Adrenal gland (tissue), 9 donors: ENCODE measurements at regions not wholly inside any gene's neighbourhood (a gene's known extent, or its start where the extent isn't known, plus 50 kb on each side); places are given as distances from the start of the nearest gene placed in this dataset.

Experiments used
- DNase-seq, 7 donors: peaks; one replicate each; pipeline ENCODE4 v3.0.0-alpha.2; 2019 to 2020
- H3K27ac ChIP-seq, 5 donors: fragments of 200-600 bp; sonication (generic) in 4 of 5; 1 replicate in 3 of 5; 2 replicates in 2 of 5; pipeline versions ENCODE4 v1.5.1 to v1.8.0; 2016 to 2020; ENCODE audit warnings: mild to moderate bottlenecking in 1 of 5
- H3K27me3 ChIP-seq: fragments of 200-600 bp; 2 replicates; pipeline ENCODE4 v1.8.0; 2021
- H3K36me3 ChIP-seq, 2 donors: fragments of 200-600 bp; replicated peaks in 1 of 2; 1 replicate in 1 of 2; 2 replicates in 1 of 2; pipeline versions ENCODE4 v1.5.1 to v1.8.0; 2018 to 2022
- H3K4me1 ChIP-seq, 2 donors: fragments of 200-600 bp; replicated peaks in 1 of 2; 1 replicate in 1 of 2; 2 replicates in 1 of 2; pipeline versions ENCODE4 v1.5.1 to v1.8.0; 2018 to 2021
- H3K4me3 ChIP-seq, 4 donors: fragments of 200-600 bp; sonication (generic) in 3 of 4; one replicate each; pipeline ENCODE4 v1.5.1; 2016 to 2018
- H3K9me3 ChIP-seq, 3 donors: fragments of 200-600 bp; sonication (generic) in 1 of 3; replicated peaks in 1 of 3; 1 replicate in 2 of 3; 2 replicates in 1 of 3; pipeline versions ENCODE4 v1.5.1 to v1.8.0; 2016 to 2021
- POLR2A ChIP-seq, 2 donors: fragments of 450-650 bp; IDR thresholded peaks; one replicate each; pipeline ENCODE4 v1.6.1; 2017; ENCODE audit warnings: antibody characterized with exemption in 2 of 2, mild to moderate bottlenecking in 2 of 2, moderate library complexity in 1 of 2
- WGBS, 4 donors: extraction: QIAGEN DNeasy Blood & Tissue Kit in 2 of 4; methylation state at CpG; one replicate each; pipeline versions ENCODE4 v1.1.5 to v1.1.7; 2013 to 2017; 5-methylcytosine and 5-hydroxymethylcytosine counted together
- intact Hi-C, 2 donors: fragments of 100-400 bp; cut with DNase I; formaldehyde crosslinking; loops; one replicate each; pipeline versions ENCODE4 v1.14.1 to v1.15.0; 2022 to 2023
- TF ChIP-seq, protein P1 (sequence below), 6 experiments: fragments of 450-650 bp in 4 of 6; fragments of 200-600 bp in 2 of 6; sonication (generic) in 1 of 6; IDR thresholded peaks; 1 replicate in 5 of 6; 2 replicates in 1 of 6; pipeline versions ENCODE4 v1.5.1 to v1.8.0; 2016 to 2021; ENCODE audit warnings: antibody characterized with exemption in 6 of 6, mild to moderate bottlenecking in 2 of 6, moderate library complexity in 1 of 6
- donor health status: healthy with polysubstance abuse.
- donor health status: Bipolar disorder and iron deficiency.
- donor health status: DM: yes; HTN: yes; CAD: no.
- donor health status: DM: no; HTN: no; CAD: no.
- donor health status: DM: no; HTN: no; CAD: no.

DNA sequence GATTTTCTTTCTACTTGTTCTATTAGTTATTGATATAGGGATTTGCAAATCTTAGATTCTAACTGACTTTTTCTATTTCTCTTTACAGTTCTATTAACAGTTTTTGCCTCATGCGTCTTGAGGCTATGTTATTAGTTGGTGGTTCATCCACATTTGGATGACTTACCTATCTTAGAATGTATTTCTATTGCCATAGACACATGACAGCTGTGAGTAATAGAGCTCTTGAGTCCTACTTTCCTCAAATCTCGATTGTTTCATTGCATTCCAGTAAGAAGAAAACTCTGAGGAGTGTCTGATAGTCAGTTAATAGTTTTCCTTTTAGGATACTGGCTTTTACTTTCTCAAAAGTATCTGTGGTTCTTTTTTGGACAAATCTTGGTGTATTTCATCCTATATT, 241.4 kb upstream of the ZNF32 start:
- no peak for TF ChIP-seq POLR2A (IDR thresholded peaks at IDR 0.05)
- TF ChIP-seq, protein P1, sequence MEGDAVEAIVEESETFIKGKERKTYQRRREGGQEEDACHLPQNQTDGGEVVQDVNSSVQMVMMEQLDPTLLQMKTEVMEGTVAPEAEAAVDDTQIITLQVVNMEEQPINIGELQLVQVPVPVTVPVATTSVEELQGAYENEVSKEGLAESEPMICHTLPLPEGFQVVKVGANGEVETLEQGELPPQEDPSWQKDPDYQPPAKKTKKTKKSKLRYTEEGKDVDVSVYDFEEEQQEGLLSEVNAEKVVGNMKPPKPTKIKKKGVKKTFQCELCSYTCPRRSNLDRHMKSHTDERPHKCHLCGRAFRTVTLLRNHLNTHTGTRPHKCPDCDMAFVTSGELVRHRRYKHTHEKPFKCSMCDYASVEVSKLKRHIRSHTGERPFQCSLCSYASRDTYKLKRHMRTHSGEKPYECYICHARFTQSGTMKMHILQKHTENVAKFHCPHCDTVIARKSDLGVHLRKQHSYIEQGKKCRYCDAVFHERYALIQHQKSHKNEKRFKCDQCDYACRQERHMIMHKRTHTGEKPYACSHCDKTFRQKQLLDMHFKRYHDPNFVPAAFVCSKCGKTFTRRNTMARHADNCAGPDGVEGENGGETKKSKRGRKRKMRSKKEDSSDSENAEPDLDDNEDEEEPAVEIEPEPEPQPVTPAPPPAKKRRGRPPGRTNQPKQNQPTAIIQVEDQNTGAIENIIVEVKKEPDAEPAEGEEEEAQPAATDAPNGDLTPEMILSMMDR (IDR thresholded peaks at IDR 0.05), result no peak
- DNase-seq, result no peak
- Histone ChIP-seq H3K36me3 (no peaks in the 10 kb centered on the region), H3K4me1 (no peaks in the 10 kb centered on the region), H3K27me3 (no peaks in the 10 kb centered on the region), H3K4me3 (no peak overlapping the region), H3K27ac (no peak overlapping the region), H3K9me3 (no peaks in the 10 kb centered on the region)
- intact Hi-C loops, result no loop called here
- 48 to 59% (median 54%) methylated on average over 2 of the region's 2 CpGs for WGBS, 4 donors

DNA sequence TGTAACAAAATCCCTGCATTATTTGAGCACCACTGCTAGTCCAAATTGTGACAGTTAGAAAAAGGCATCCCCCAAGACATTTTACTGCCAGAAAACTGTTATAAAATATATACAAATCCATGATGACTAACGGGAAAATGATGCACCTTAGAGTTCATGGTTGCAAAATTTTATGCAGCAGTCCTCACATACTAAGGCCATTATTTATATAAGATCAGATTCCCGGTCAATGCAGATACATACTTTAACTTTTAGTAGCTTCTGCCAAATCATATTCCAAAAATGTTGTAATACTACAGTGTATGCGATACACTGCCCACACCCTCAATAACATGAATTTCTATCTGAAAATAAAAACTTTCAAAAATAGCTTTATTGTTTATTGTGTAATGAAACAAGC, 239.9 kb upstream of the ZNF32 start:
- TF ChIP-seq, protein P1 (IDR thresholded peaks at IDR 0.05), result no peak
- no peak for TF ChIP-seq POLR2A (IDR thresholded peaks at IDR 0.05)
- no peaks in the 10 kb centered on the region for H3K27me3 ChIP-seq
- no peak for DNase-seq
- H3K9me3 ChIP-seq, result no peaks in the 10 kb centered on the region
- H3K27ac ChIP-seq, result no peak overlapping the region
- no peaks in the 10 kb centered on the region for H3K36me3 ChIP-seq
- WGBS, 4 donors, result 62 to 68% (median 66%) methylated on average over 3 of the region's 3 CpGs
- intact Hi-C loops, result no loop called here
- no peak overlapping the region for H3K4me3 ChIP-seq
- H3K4me1 ChIP-seq, result no peaks in the 10 kb centered on the region

DNA sequence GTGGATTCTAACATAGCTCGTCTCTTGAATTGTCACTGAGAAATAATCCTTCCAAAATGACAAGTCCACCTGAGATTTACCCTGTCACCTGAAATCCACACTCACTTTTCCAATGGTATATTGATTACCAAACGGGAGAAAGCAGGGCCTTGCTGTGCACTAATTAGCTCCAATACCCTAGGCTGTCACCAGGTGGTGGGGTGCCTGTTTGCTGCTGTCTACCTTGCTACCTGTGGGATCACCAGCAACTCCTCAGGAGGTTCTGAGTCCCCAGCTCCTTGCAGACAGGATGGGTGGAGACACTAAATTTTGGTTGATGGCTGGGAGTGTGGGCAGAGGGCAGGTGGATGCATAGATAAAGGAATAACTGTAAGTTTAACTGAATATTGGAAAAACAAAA, 237.2 kb upstream of the ZNF32 start:
- Histone ChIP-seq H3K9me3 (no peaks in the 10 kb centered on the region), H3K27ac (no peak overlapping the region), H3K36me3 (no peaks in the 10 kb centered on the region), H3K27me3 (no peaks in the 10 kb centered on the region), H3K4me3 (no peak overlapping the region), H3K4me1 (no peaks in the 10 kb centered on the region)
- WGBS, 4 donors, result 64 to 86% (median 81%) methylated on average over 2 of the region's 2 CpGs
- intact Hi-C loops, result no loop called here
- DNase-seq, result no peak
- TF ChIP-seq POLR2A (IDR thresholded peaks at IDR 0.05), result no peak

DNA sequence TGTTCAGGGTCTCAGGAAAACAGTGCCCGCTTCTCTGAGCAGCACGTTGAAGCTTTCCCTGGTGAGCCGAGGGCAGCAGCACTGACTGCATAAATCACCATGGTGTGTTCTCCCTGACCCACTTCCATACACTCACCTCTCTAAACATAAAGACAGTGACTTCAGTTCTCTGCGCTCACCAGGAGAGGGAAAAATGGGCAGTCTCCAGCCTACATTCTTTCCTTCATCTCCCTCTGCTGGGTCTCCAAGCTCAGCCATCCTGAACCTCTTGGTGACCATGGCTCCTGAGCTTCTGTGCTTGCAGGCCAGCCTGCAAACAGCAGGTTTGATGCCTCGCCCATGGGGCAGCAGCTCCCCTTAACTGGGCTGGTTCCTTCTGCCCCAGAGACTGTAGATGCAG, 236.6 kb upstream of the ZNF32 start:
- WGBS, 4 donors, result 77 to 85% (median 79%) methylated on average over 5 of the region's 5 CpGs
- no peaks in the 10 kb centered on the region for H3K9me3 ChIP-seq
- intact Hi-C loops, result no loop called here

DNA sequence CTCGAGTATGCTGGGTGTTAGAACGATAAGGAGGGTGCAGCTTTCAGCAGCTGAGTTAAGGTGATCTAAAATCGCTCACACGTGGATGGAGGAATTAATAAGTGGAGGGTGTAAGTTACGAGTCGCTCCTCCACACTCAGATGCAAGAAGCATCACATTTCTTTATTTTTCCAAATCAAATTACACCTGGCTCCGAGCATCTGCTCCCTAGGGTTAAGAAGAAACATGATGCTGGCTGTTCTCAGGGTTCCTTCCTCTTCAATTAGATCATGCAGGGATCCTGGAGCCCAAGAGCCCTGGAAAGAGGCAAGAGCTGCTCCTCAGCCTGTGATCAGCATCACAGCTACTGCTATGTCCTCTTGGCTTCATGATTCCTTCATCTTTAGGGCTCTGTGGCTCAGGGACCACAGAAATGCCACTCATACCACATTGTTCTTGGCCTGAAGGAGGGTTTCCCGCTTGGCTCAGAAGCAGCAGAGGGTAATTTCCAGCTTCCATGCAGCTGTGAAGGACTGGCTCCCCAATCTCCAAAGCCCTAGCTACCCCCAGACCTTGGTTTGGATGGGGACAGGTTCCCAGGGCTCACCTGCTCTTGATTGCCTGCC, 235.9 kb upstream of the ZNF32 start:
- DNase-seq, result no peak
- Histone ChIP-seq H3K27ac (no peak overlapping the region), H3K9me3 (no peaks in the 10 kb centered on the region), H3K4me3 (no peak overlapping the region), H3K27me3 (no peaks in the 10 kb centered on the region), H3K4me1 (no peaks in the 10 kb centered on the region), H3K36me3 (no peaks in the 10 kb centered on the region)
- TF ChIP-seq, protein P1 (IDR thresholded peaks at IDR 0.05), result no peak
- TF ChIP-seq POLR2A (IDR thresholded peaks at IDR 0.05), result no peak
- 71 to 83% (median 75%) methylated on average over 7 to 8 of the region's 8 CpGs for WGBS, 4 donors
- intact Hi-C loops, result no loop called here

More for the DNA sequence above, 236.6 kb upstream of the ZNF32 start:
- no peaks in the 10 kb centered on the region for H3K27me3 ChIP-seq
- no peaks in the 10 kb centered on the region for H3K36me3 ChIP-seq
- no peak overlapping the region for H3K4me3 ChIP-seq
- TF ChIP-seq, protein P1 (IDR thresholded peaks at IDR 0.05), result no peak
- TF ChIP-seq POLR2A (IDR thresholded peaks at IDR 0.05), result no peak
- no peaks in the 10 kb centered on the region for H3K4me1 ChIP-seq
- no peak overlapping the region for H3K27ac ChIP-seq
- DNase-seq, result no peak
